Caco-2 (cell line): ENCODE measurements at regions not wholly inside any gene's neighbourhood (a gene's known extent, or its start where the extent isn't known, plus 50 kb on each side); places are given as distances from the start of the nearest gene placed in this dataset.

ENCODE experiments used
- BruUV-seq: library from RNA; stranded (reverse); fragments of 400-500 nt; replicated peaks from 2 replicates; lab custom pipeline; 2021; lab: Mats Ljungman, UMichigan
- CTCF ChIA-PET: fragments of 300-600 bp; sonication (Branson Sonifier 250); formaldehyde crosslinking; loops from one replicate; lab custom pipeline; 2022; ENCODE audit warnings: antibody characterized with exemption; lab: Charles Lee
- POLR2A ChIA-PET: fragments of 300-600 bp; sonication (Branson Sonifier 250); formaldehyde crosslinking; loops from one replicate; lab custom pipeline; 2022; ENCODE audit warnings: antibody characterized with exemption; lab: Charles Lee
- DNase-seq, 2 experiments: peaks; one replicate each; pipeline versions ENCODE4 v3.0.0 to v3.0.0-alpha.2; 2020 to 2022
- H3K27me3 ChIP-seq: replicated peaks from 2 replicates; pipeline ENCODE4 v1.6.0; 2011; ENCODE audit warnings: low read length; ENCODE audit not compliant: control insufficient read depth, insufficient read depth
- H3K36me3 ChIP-seq: 2 replicates; pipeline ENCODE4 v1.5.1; 2011; ENCODE audit warnings: low read length; ENCODE audit not compliant: control insufficient read depth, insufficient read depth
- H3K4me1 ChIP-seq: fragments of 250-450 bp; sonication (Bioruptor Pico); 2 replicates; pipeline ENCODE4 v1.5.1; 2020; ENCODE audit warnings: mild to moderate bottlenecking
- H3K4me3 ChIP-seq: 2 replicates; pipeline ENCODE4 v1.5.1; 2011; ENCODE audit warnings: low read depth, mild to moderate bottlenecking, control low read depth, low read length
- H3K9me3 ChIP-seq: fragments of 250-450 bp; sonication (Bioruptor Pico); 2 replicates; pipeline ENCODE4 v1.5.1; 2020; ENCODE audit warnings: mild to moderate bottlenecking, moderate library complexity
- H3K27ac Mint-ChIP-seq: one replicate; pipeline ENCODE4 v1.8.0; 2022; ENCODE audit warnings: mixed read lengths; ENCODE audit not compliant: unreplicated experiment
- H3K27me3 Mint-ChIP-seq: one replicate; pipeline ENCODE4 v1.8.0; 2022; ENCODE audit warnings: mixed read lengths; ENCODE audit not compliant: insufficient read depth, unreplicated experiment
- H3K36me3 Mint-ChIP-seq: one replicate; pipeline ENCODE4 v1.8.0; 2022; ENCODE audit warnings: mild to moderate bottlenecking, mixed read lengths; ENCODE audit not compliant: insufficient read depth, unreplicated experiment
- H3K4me1 Mint-ChIP-seq: one replicate; pipeline ENCODE4 v1.8.0; 2022; ENCODE audit warnings: low read depth, mixed read lengths; ENCODE audit not compliant: unreplicated experiment
- H3K4me3 Mint-ChIP-seq: one replicate; pipeline ENCODE4 v1.8.0; 2022; ENCODE audit warnings: mild to moderate bottlenecking, moderate library complexity, mixed read lengths; ENCODE audit not compliant: unreplicated experiment
- H3K9me3 Mint-ChIP-seq: one replicate; pipeline ENCODE4 v1.8.0; 2022; ENCODE audit warnings: mixed read lengths; ENCODE audit not compliant: unreplicated experiment
- intact Hi-C: fragments of 100-400 bp; cut with micrococcal nuclease; formaldehyde crosslinking; loops from one replicate; pipeline ENCODE4 v1.10.0; 2022; ENCODE audit not compliant: unreplicated experiment
- TF ChIP-seq, protein P1 (sequence below), 2 experiments: fragments of 200-600 bp in 1 of 2; IDR thresholded peaks; 1 replicate in 1 of 2; 2 replicates in 1 of 2; pipeline versions ENCODE4 v1.5.1 to v1.8.0; 2011 to 2022; ENCODE audit warnings: antibody characterized with exemption in 1 of 2, control low read depth in 1 of 2, inconsistent platforms in 1 of 2, low read depth in 1 of 2, low read length in 1 of 2, mild to moderate bottlenecking in 1 of 2, moderate library complexity in 1 of 2; ENCODE audit not compliant: insufficient read depth in 1 of 2, severe bottlenecking in 1 of 2, unreplicated experiment in 1 of 2

DNA sequence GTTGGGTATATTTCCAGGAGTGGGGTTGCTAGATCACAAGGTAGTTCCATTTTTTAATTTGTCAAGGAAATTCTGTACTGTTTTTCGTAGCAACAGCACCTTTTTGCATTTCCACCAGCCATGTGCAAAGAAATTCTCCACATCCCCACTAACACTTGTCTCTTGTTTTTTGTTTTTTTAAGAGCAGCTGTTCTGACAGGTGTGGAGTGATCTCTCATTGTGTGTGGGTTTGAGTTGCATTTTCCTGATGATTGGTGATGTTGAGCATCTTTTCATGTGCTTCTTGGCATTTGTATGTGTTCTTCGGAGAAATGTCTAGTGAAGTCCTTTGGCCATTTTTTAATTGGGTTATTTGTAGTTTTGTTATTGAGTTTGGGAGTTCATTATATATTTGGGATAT lies 80.3 kb upstream of the PUDP start:
- H3K9me3 ChIP-seq, result no peaks in the 10 kb centered on the region
- Mint-ChIP-seq H3K27ac (no peak overlapping the region), H3K4me3 (no peak overlapping the region), H3K36me3 (peaks cover 20% of the 10 kb centered on the region), H3K9me3 (no peaks in the 10 kb centered on the region), H3K4me1 (peaks cover 15% of the 10 kb centered on the region), H3K27me3 (no peaks in the 10 kb centered on the region)
- TF ChIP-seq, protein P1, sequence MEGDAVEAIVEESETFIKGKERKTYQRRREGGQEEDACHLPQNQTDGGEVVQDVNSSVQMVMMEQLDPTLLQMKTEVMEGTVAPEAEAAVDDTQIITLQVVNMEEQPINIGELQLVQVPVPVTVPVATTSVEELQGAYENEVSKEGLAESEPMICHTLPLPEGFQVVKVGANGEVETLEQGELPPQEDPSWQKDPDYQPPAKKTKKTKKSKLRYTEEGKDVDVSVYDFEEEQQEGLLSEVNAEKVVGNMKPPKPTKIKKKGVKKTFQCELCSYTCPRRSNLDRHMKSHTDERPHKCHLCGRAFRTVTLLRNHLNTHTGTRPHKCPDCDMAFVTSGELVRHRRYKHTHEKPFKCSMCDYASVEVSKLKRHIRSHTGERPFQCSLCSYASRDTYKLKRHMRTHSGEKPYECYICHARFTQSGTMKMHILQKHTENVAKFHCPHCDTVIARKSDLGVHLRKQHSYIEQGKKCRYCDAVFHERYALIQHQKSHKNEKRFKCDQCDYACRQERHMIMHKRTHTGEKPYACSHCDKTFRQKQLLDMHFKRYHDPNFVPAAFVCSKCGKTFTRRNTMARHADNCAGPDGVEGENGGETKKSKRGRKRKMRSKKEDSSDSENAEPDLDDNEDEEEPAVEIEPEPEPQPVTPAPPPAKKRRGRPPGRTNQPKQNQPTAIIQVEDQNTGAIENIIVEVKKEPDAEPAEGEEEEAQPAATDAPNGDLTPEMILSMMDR (IDR thresholded peaks at IDR 0.05; ENCODE audit: insufficient read depth in 1 of 2, low read depth in 1 of 2, low read length in 1 of 2, severe bottlenecking in 1 of 2, unreplicated experiment in 1 of 2), result no peak
- H3K27me3 ChIP-seq, result no peaks in the 10 kb centered on the region
- BruUV-seq, result no TSS peak
- CTCF ChIA-PET, result no interaction called here
- POLR2A ChIA-PET, result no interaction called here
- intact Hi-C loops, result no loop called here
- no peaks in the 10 kb centered on the region for H3K36me3 ChIP-seq
- H3K4me3 ChIP-seq, result no peak overlapping the region
- 0 out of 2 replicates have a peak, but pooled peaks cover under 1% of the 10 kb centered on the region for H3K4me1 ChIP-seq
- DNase-seq, result no peak

DNA sequence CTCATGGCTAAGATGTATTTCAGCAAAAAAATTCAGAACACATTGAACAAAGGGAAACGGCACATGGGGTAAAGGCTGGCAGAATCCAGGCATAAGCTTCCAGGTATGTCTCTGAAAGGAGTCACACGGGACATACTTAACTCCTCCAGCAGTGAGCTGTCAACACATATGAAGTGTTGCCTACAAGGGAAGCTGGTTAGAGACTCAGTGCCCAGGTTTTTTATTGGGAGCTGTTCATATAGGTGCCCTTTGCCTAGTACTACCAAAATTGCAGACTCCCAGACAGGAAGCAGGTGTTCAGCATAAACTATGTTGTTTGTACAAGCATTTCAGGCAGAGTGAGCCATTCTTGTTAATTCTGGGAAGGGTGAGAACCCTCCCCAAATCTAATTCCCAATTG lies 77.4 kb upstream of the PUDP start:
- Histone ChIP-seq H3K27me3 (no peaks in the 10 kb centered on the region), H3K36me3 (no peaks in the 10 kb centered on the region), H3K4me3 (no peak overlapping the region), H3K9me3 (no peaks in the 10 kb centered on the region), H3K4me1 (0 out of 2 replicates have a peak, but pooled peaks cover 4% of the 10 kb centered on the region)
- POLR2A ChIA-PET, result no interaction called here
- Mint-ChIP-seq H3K27me3 (no peaks in the 10 kb centered on the region), H3K9me3 (no peaks in the 10 kb centered on the region), H3K4me1 (peaks cover 8% of the 10 kb centered on the region), H3K36me3 (peaks cover 21% of the 10 kb centered on the region), H3K27ac (no peak overlapping the region), H3K4me3 (no peak overlapping the region)
- CTCF ChIA-PET, result no interaction called here
- DNase-seq, result no peak
- intact Hi-C loops, result no loop called here
- no TSS peak for BruUV-seq
- TF ChIP-seq, protein P1 (IDR thresholded peaks at IDR 0.05; ENCODE audit: insufficient read depth in 1 of 2, low read depth in 1 of 2, low read length in 1 of 2, severe bottlenecking in 1 of 2, unreplicated experiment in 1 of 2), result no peak

DNA sequence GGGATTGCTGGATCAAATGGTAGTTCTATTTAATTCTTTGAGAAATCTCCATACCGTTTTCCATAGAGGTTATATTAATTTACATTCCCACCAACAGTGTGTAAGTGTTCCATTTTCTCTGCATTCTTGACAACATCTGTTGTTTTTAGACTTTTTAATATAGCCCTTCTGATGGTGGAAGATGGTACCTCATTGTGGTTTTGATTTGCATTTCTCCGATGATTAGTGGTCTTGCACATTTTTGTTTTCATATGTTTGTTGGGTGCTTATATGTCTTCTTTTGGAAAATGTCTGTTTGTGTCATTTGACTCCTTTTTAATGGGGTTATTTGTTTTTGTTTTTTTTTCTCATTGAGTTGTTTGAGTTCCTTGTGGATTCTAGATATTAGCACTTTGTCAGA lies 75.3 kb upstream of the PUDP start:
- Histone ChIP-seq H3K9me3 (no peaks in the 10 kb centered on the region), H3K4me3 (no peak overlapping the region), H3K36me3 (no peaks in the 10 kb centered on the region), H3K27me3 (no peaks in the 10 kb centered on the region), H3K4me1 (0 out of 2 replicates have a peak, but pooled peaks cover 6% of the 10 kb centered on the region)
- H3K36me3 Mint-ChIP-seq, result peaks cover 28% of the 10 kb centered on the region
- intact Hi-C loops, result no loop called here
- CTCF ChIA-PET, result no interaction called here
- H3K4me1 Mint-ChIP-seq, result peaks cover 10% of the 10 kb centered on the region
- no TSS peak for BruUV-seq
- H3K27me3 Mint-ChIP-seq, result no peaks in the 10 kb centered on the region
- no peaks in the 10 kb centered on the region for H3K9me3 Mint-ChIP-seq
- TF ChIP-seq, protein P1 (IDR thresholded peaks at IDR 0.05; ENCODE audit: insufficient read depth in 1 of 2, low read depth in 1 of 2, low read length in 1 of 2, severe bottlenecking in 1 of 2, unreplicated experiment in 1 of 2), result no peak
- POLR2A ChIA-PET, result no interaction called here
- DNase-seq, result no peak
- H3K4me3 Mint-ChIP-seq, result no peak overlapping the region
- H3K27ac Mint-ChIP-seq, result no peak overlapping the region
